COLO829 (cell line): ENCODE measurements at regions not wholly inside any gene's neighbourhood (a gene's known extent, or its start where the extent isn't known, plus 50 kb on each side); places are given as distances from the start of the nearest gene placed in this dataset.

ENCODE experiments used
- DNase-seq: peaks from one replicate; pipeline ENCODE4 v3.0.0; 2012; ENCODE audit warnings: low spot score

- no peak for DNase-seq
Measured at GRCh38 chr1:86229405-86229975, 72.9 kb upstream of the COL24A1 start.

GRCh38 chr1:86228546-86228945 is 72.0 kb upstream of the COL24A1 start:
- DNase-seq: no peak

DNA sequence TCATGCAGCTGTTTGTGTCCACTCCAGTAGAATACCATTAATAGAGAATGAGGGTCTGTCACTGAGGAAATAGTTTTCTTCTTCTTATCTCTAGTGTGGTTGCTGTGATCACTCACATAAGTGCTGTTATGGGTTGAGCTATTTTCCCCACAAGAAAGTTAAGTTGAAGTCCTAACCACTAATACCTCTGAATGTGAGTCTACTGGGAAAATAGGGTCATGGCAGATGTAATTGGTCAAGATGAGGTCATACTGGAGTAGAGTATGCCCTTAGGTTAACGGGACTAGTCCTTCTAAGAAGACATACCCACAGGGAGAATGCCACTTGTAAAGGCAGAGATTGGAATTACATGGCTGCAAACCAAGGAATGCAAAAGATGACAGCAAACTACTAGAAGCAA is 70.5 kb upstream of the COL24A1 start:
- DNase-seq: no peak

- DNase-seq: no peak
Measured at GRCh38 chr1:86226204-86226603, 69.6 kb upstream of the COL24A1 start.

GRCh38 chr1:86224651-86225310 is 68.2 kb upstream of the COL24A1 start:
- DNase-seq: no peak

DNA sequence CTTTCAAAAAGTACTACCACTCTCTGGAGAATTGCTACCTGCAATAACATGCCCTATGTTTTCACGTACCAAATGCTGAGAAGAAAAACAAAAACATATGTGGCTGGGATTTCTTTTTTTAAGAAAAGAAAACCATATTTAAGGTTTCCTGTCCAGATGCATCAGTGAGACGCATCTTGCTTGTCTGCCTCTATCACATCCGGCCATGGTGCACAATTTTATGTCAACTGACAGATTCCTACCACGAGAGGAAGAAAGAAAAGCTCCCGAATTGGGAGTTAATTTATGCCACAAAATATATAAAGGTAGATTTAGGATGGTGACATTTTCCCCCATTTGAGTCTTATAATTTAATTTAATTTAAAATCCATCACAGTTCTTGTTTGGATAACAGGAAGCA is 62.3 kb upstream of the COL24A1 start:
- no peak for DNase-seq

GRCh38 chr1:86214605-86215004 is 58.0 kb upstream of the COL24A1 start:
- DNase-seq: no peak

DNA sequence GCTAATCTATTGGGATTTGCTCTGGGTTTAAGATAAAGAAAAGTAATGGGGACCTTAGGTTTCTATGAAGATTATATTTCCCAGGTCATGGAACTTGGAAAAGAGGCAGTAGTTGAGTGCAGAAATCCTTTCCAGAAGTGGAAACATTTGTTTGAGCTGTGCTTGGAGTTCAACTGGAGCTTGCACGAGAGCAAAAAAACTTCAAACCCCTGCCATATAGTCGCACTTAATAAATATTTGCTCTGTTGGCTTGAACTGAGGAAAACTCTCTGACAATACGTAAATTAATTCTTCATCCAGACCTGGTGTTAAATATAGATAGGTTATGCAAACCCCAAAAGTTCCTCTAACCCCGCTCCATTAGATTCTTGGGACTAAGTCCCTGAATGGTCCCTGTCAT is 52.8 kb upstream of the COL24A1 start:
- no peak for DNase-seq

DNA sequence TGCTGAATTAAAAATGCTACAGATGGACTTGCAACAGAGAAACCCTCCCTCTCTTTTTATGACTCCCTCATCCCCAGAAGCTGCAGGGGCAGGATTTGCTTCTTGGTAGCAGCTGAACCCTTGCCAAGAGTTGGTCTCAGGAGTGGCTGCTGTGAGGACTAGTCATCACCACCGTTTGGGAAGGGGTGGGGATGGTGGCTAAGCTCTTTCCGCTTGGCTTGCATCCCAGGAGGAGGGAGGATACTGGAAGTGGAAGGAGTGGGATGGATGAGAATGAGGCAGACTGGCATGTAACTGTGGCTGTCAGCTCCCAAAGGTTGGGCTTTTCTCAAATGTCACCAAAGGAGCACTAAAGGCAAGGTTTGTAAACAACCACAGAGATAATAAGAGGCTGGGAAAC is 50.8 kb upstream of the COL24A1 start:
- no peak for DNase-seq
